ENCODE measurements at regions not wholly inside any gene's neighbourhood (a gene's known extent, or its start where the extent isn't known, plus 50 kb on each side); places are given as distances from the start of the nearest gene placed in this dataset.
"Not testable (repeated sequence)": the region's sequence is repeated elsewhere in the genome, so short reads cannot be mapped to it uniquely, and the experiment has no call there.

GRCh38 chr1:166316306-166316705 lies 149.5 kb upstream of the FAM78B start:
- TF ChIP-seq MXI1 (IDR thresholded peaks at IDR 0.05; ENCODE audit: borderline replicate concordance, low read depth, low read length); CTCF (CRISPR knock-in tag; IDR thresholded peaks at IDR 0.05); POLR2A (IDR thresholded peaks at IDR 0.05; ENCODE audit: insufficient read depth in 1 of 2, low read depth in 2 of 2, low read length in 2 of 2); MAFK (conservative IDR thresholded peaks at IDR 0.05 in 1 of 2, IDR thresholded peaks at IDR 0.05 in 1 of 2; ENCODE audit: low read length in 2 of 2); POLR2AphosphoS5 (IDR thresholded peaks at IDR 0.05; ENCODE audit: low read depth, low read length); ZFP41 (CRISPR knock-in tag; IDR thresholded peaks at IDR 0.05; ENCODE audit: borderline replicate concordance): not testable (repeated sequence)

Data from HepG2 (cell line).